ENCODE measurements at regions not wholly inside any gene's neighbourhood (a gene's known extent, or its start where the extent isn't known, plus 50 kb on each side); places are given as distances from the start of the nearest gene placed in this dataset.

DNA sequence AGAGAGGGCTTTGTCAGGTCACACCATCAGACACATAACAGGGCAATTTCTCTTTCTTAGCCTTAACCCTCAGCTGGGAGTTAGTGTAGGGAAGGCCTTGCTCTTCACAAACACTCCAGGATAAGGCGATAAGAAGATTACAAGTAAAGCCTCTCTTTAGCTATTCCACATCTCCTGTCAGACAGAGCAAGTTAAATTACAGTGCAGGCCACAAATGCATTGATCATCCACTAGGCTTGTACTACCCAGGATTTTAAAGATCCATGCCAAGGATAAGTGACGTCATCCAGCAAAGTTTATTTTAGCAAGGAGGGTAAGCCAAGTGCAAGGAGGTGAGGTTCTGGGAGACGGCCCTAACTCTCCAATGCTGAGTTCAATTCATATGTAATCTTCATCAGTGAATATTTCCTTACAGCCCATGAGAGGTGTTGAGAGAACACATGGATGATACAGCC is 890.6 kb upstream of the NR2F2 start:
- TF ChIP-seq, protein P1, sequence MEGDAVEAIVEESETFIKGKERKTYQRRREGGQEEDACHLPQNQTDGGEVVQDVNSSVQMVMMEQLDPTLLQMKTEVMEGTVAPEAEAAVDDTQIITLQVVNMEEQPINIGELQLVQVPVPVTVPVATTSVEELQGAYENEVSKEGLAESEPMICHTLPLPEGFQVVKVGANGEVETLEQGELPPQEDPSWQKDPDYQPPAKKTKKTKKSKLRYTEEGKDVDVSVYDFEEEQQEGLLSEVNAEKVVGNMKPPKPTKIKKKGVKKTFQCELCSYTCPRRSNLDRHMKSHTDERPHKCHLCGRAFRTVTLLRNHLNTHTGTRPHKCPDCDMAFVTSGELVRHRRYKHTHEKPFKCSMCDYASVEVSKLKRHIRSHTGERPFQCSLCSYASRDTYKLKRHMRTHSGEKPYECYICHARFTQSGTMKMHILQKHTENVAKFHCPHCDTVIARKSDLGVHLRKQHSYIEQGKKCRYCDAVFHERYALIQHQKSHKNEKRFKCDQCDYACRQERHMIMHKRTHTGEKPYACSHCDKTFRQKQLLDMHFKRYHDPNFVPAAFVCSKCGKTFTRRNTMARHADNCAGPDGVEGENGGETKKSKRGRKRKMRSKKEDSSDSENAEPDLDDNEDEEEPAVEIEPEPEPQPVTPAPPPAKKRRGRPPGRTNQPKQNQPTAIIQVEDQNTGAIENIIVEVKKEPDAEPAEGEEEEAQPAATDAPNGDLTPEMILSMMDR (IDR thresholded peaks at IDR 0.05; ENCODE audit: insufficient read depth, low read length): no peak
- no peak for TF ChIP-seq GABPA (IDR thresholded peaks at IDR 0.05; ENCODE audit: low read depth)
- no peak for TF ChIP-seq POLR2AphosphoS5 (IDR thresholded peaks at IDR 0.05; ENCODE audit: low read depth)
- TF ChIP-seq, protein P2, sequence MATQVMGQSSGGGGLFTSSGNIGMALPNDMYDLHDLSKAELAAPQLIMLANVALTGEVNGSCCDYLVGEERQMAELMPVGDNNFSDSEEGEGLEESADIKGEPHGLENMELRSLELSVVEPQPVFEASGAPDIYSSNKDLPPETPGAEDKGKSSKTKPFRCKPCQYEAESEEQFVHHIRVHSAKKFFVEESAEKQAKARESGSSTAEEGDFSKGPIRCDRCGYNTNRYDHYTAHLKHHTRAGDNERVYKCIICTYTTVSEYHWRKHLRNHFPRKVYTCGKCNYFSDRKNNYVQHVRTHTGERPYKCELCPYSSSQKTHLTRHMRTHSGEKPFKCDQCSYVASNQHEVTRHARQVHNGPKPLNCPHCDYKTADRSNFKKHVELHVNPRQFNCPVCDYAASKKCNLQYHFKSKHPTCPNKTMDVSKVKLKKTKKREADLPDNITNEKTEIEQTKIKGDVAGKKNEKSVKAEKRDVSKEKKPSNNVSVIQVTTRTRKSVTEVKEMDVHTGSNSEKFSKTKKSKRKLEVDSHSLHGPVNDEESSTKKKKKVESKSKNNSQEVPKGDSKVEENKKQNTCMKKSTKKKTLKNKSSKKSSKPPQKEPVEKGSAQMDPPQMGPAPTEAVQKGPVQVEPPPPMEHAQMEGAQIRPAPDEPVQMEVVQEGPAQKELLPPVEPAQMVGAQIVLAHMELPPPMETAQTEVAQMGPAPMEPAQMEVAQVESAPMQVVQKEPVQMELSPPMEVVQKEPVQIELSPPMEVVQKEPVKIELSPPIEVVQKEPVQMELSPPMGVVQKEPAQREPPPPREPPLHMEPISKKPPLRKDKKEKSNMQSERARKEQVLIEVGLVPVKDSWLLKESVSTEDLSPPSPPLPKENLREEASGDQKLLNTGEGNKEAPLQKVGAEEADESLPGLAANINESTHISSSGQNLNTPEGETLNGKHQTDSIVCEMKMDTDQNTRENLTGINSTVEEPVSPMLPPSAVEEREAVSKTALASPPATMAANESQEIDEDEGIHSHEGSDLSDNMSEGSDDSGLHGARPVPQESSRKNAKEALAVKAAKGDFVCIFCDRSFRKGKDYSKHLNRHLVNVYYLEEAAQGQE (IDR thresholded peaks at IDR 0.05; ENCODE audit: insufficient replicate concordance, low read depth): no peak
